ENCODE measurements at regions not wholly inside any gene's neighbourhood (a gene's known extent, or its start where the extent isn't known, plus 50 kb on each side); places are given as distances from the start of the nearest gene placed in this dataset.

GRCh38 chr2:221774136-221774535 lies 202.0 kb upstream of the EPHA4 start:
- TF ChIP-seq TAF1 (IDR thresholded peaks at IDR 0.05; ENCODE audit: low read depth) (no peak), REST (IDR thresholded peaks at IDR 0.05; ENCODE audit: low read depth) (no peak)

Data from Ishikawa (cell line).